ENCODE measurements at regions not wholly inside any gene's neighbourhood (a gene's known extent, or its start where the extent isn't known, plus 50 kb on each side); places are given as distances from the start of the nearest gene placed in this dataset.

- DNase-seq (ENCODE audit: low read depth): no peak
- no peak overlapping the region for H3K4me3 ChIP-seq (ENCODE audit: low read depth, low read length)
- no peak for TF ChIP-seq CTCF (IDR thresholded peaks at IDR 0.05; ENCODE audit: insufficient read depth, low read depth, low read length, missing control alignments)
These were observed 75.7 kb upstream of the CCDC112 start for GRCh38 chr5:115372146-115372545.

- TF ChIP-seq CTCF (IDR thresholded peaks at IDR 0.05; ENCODE audit: insufficient read depth, low read depth, low read length, missing control alignments): no peak
- no peak overlapping the region for H3K4me3 ChIP-seq (ENCODE audit: low read depth, low read length)
- no peak for DNase-seq (ENCODE audit: low read depth)
These were observed 73.1 kb upstream of the CCDC112 start for GRCh38 chr5:115369430-115370144.

GRCh38 chr5:115366223-115366622 is 69.8 kb upstream of the CCDC112 start:
- H3K4me3 ChIP-seq (ENCODE audit: low read depth, low read length): no peak overlapping the region
- TF ChIP-seq CTCF (IDR thresholded peaks at IDR 0.05; ENCODE audit: insufficient read depth, low read depth, low read length, missing control alignments): no peak
- no peak for DNase-seq (ENCODE audit: low read depth)

- no peak for TF ChIP-seq CTCF (IDR thresholded peaks at IDR 0.05; ENCODE audit: insufficient read depth, low read depth, low read length, missing control alignments)
- no peak overlapping the region for H3K4me3 ChIP-seq (ENCODE audit: low read depth, low read length)
- DNase-seq (ENCODE audit: low read depth): no peak
These were observed 67.4 kb upstream of the CCDC112 start for GRCh38 chr5:115363879-115364278.

- no peak overlapping the region for H3K4me3 ChIP-seq (ENCODE audit: low read depth, low read length)
- no peak for TF ChIP-seq CTCF (IDR thresholded peaks at IDR 0.05; ENCODE audit: insufficient read depth, low read depth, low read length, missing control alignments)
- no peak for DNase-seq (ENCODE audit: low read depth)
These were observed 63.7 kb upstream of the CCDC112 start for GRCh38 chr5:115360046-115360685.

GRCh38 chr5:115355767-115356381 is 59.4 kb upstream of the CCDC112 start:
- no peak for DNase-seq (ENCODE audit: low read depth)
- no peak for TF ChIP-seq CTCF (IDR thresholded peaks at IDR 0.05; ENCODE audit: insufficient read depth, low read depth, low read length, missing control alignments)
- no peak overlapping the region for H3K4me3 ChIP-seq (ENCODE audit: low read depth, low read length)

Data from GM12865 (cell line).